ENCODE measurements at regions not wholly inside any gene's neighbourhood (a gene's known extent, or its start where the extent isn't known, plus 50 kb on each side); places are given as distances from the start of the nearest gene placed in this dataset.

- no peaks in the 10 kb centered on the region for H3K27me3 ChIP-seq
- no peak for DNase-seq (ENCODE audit: low spot score in 2 of 2)
- intact Hi-C loops (cut with DNase I), result no loop called here
- H3K27ac ChIP-seq, result no peak overlapping the region
- H3K9me3 ChIP-seq, result peaks cover 0 to 11% of the 10 kb centered on the region in 2 donors
- no peak overlapping the region for H3K4me3 ChIP-seq
- TF ChIP-seq CTCF (IDR thresholded peaks at IDR 0.05), result no peak
- H3K4me1 ChIP-seq, result no peaks in the 10 kb centered on the region
- H3K36me3 ChIP-seq, result no peaks in the 10 kb centered on the region
Measured at GRCh38 chr18:8978394-8978793, 124.1 kb upstream of the NDUFV2 start.

DNA sequence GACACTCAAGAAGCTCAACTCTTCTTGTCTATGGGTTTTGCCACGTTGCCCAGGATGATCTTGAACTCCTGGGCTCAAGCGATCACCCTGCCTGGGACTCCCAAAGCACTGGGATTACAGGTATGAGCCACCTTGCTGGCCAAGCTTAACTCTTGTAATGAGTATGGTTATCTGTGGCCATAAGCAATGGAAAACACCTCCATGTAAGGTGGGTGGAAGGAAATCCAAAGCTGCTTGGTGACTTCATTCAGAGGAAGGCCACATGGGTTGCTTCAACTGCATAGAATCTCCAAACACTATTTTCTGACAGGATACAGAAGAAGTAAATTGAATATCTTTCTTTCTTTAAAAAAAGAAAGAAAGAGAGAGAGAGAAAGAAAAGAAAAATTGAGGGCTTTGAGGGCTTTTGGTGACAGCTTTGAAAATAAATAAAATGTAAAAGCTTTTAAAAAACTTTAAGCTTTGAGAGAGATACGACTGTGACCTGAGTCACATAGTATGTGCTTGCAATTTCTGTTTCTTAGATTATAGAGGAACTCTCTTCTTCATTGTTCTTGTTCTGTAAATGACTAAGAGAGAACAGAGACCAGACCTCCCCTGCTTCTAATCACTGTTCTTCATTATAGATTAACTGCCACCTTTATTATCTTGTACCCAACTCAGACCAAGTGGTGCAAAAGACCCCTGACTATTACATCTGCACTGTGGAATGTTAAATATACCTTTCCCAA is 123.1 kb upstream of the NDUFV2 start:
- intact Hi-C loops (cut with DNase I), result no loop called here
- no peak for DNase-seq (ENCODE audit: low spot score in 2 of 2)
- TF ChIP-seq CTCF (IDR thresholded peaks at IDR 0.05), result no peak
- no peak overlapping the region for H3K27ac ChIP-seq
- no peaks in the 10 kb centered on the region for H3K36me3 ChIP-seq
- H3K9me3 ChIP-seq, result peaks cover 0 to under 1% of the 10 kb centered on the region in 2 donors
- no peaks in the 10 kb centered on the region for H3K27me3 ChIP-seq
- no peak overlapping the region for H3K4me3 ChIP-seq
- H3K4me1 ChIP-seq, result no peaks in the 10 kb centered on the region

GRCh38 chr18:8980496-8980895 is 122.0 kb upstream of the NDUFV2 start:
- intact Hi-C loops (cut with DNase I), result loop anchor here (10.0 kb wide), 1 partner anchor 74 kb away; no protein-coding TSS in a partner anchor
- TF ChIP-seq CTCF (IDR thresholded peaks at IDR 0.05), result no peak
- Histone ChIP-seq H3K4me3 (no peak overlapping the region), H3K36me3 (no peaks in the 10 kb centered on the region), H3K4me1 (no peaks in the 10 kb centered on the region), H3K27ac (no peak overlapping the region), H3K27me3 (no peaks in the 10 kb centered on the region), H3K9me3 (no peaks in the 10 kb centered on the region)
- DNase-seq (ENCODE audit: low spot score in 2 of 2), result no peak

DNA sequence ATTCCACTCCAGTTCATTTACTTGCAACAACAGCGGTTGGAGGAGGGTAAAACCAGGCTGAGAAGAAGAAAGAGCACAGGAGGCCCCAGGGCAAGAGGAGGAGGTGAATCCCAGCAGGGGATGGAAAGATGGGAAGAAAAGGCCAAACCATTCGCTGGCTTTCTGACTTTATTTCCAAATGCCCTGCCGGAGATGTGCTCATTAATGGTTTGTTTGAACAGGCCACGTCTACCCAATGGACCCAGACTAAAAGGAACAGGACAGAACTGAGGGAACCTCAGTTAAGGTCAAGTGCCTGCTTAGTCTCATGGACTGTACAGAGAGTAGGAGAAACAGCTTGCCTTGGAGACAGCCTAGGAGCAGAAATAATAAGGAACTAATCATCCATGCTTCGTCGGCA is 121.6 kb upstream of the NDUFV2 start:
- Histone ChIP-seq H3K27ac (no peak overlapping the region), H3K36me3 (no peaks in the 10 kb centered on the region), H3K4me3 (no peak overlapping the region), H3K4me1 (no peaks in the 10 kb centered on the region), H3K27me3 (no peaks in the 10 kb centered on the region), H3K9me3 (no peaks in the 10 kb centered on the region)
- DNase-seq (ENCODE audit: low spot score in 2 of 2), result no peak
- TF ChIP-seq CTCF (IDR thresholded peaks at IDR 0.05), result no peak
- intact Hi-C loops (cut with DNase I), result loop anchor here (10.0 kb wide), 1 partner anchor 74 kb away; no protein-coding TSS in a partner anchor

- Histone ChIP-seq H3K4me1 (peaks cover 0 to 3% of the 10 kb centered on the region in 2 donors), H3K36me3 (no peaks in the 10 kb centered on the region), H3K27me3 (no peaks in the 10 kb centered on the region), H3K9me3 (no peaks in the 10 kb centered on the region), H3K27ac (no peak overlapping the region), H3K4me3 (no peak overlapping the region)
- no peak for DNase-seq (ENCODE audit: low spot score in 2 of 2)
- intact Hi-C loops (cut with DNase I), result loop anchor here (10.0 kb wide), 1 partner anchor 72 kb away; no protein-coding TSS in a partner anchor
- TF ChIP-seq CTCF (IDR thresholded peaks at IDR 0.05), result no peak
Measured at GRCh38 chr18:8982416-8983183, 119.9 kb upstream of the NDUFV2 start.

Data from ascending aorta (tissue), 2 donors.